GM23338 (cell line): ENCODE measurements at regions not wholly inside any gene's neighbourhood (a gene's known extent, or its start where the extent isn't known, plus 50 kb on each side); places are given as distances from the start of the nearest gene placed in this dataset.

Experiments
- ATAC-seq: fragments of 200-7000 bp; cut with Tn5 transposase; 3 replicates; pipeline ENCODE4 v1.9.1; 2020
- DNase-seq: peaks from one replicate; pipeline ENCODE4 v3.0.0-alpha.2; 2015; ENCODE audit warnings: low spot score
- H2AFZ ChIP-seq: fragments of 200-600 bp; sonication (generic); 2 replicates; pipeline ENCODE4 v1.8.0; 2016; ENCODE audit warnings: antibody characterized with exemption, mild to moderate bottlenecking, moderate library complexity
- H3F3A ChIP-seq: fragments of 200-600 bp; sonication (generic); replicated peaks from 2 replicates; pipeline ENCODE4 v1.8.0; 2017; ENCODE audit warnings: antibody characterized with exemption, mixed run types, low read depth
- H3K27ac ChIP-seq: fragments of 200-600 bp; sonication (generic); 2 replicates; pipeline ENCODE4 v1.6.1; 2016; ENCODE audit warnings: low read depth
- H3K27me3 ChIP-seq: fragments of 200-600 bp; sonication (generic); 2 replicates; pipeline ENCODE4 v1.8.0; 2016; ENCODE audit warnings: mild to moderate bottlenecking, mixed run types, moderate library complexity; ENCODE audit not compliant: insufficient read depth
- H3K36me3 ChIP-seq: fragments of 200-600 bp; sonication (generic); 2 replicates; pipeline ENCODE4 v1.8.0; 2016; ENCODE audit warnings: mild to moderate bottlenecking; ENCODE audit not compliant: insufficient read depth
- H3K4me1 ChIP-seq: fragments of 200-600 bp; sonication (generic); 2 replicates; pipeline ENCODE4 v1.8.0; 2016; ENCODE audit warnings: mild to moderate bottlenecking, moderate library complexity; ENCODE audit not compliant: insufficient read depth
- H3K4me2 ChIP-seq: fragments of 200-600 bp; sonication (generic); 2 replicates; pipeline ENCODE4 v1.7.1; 2017; ENCODE audit warnings: mixed run types
- H3K4me3 ChIP-seq: fragments of 200-600 bp; sonication (generic); 2 replicates; pipeline ENCODE4 v1.6.1; 2016; ENCODE audit warnings: mixed run types
- H3K79me2 ChIP-seq: fragments of 200-600 bp; sonication (generic); replicated peaks from 2 replicates; pipeline ENCODE4 v1.8.0; 2017; ENCODE audit warnings: mild to moderate bottlenecking; ENCODE audit not compliant: insufficient read depth
- H3K9me2 ChIP-seq: fragments of 200-600 bp; sonication (generic); 2 replicates; pipeline ENCODE4 v1.8.0; 2017; ENCODE audit not compliant: insufficient read depth
- H4K20me1 ChIP-seq: fragments of 200-600 bp; sonication (generic); replicated peaks from 2 replicates; pipeline ENCODE4 v1.8.0; 2017; ENCODE audit warnings: mild to moderate bottlenecking; ENCODE audit not compliant: insufficient read depth
- H3K27ac Mint-ChIP-seq: 2 replicates; pipeline ENCODE4 v1.8.0; 2020; ENCODE audit warnings: inconsistent platforms, mild to moderate bottlenecking, moderate library complexity, mixed read lengths
- H3K27me3 Mint-ChIP-seq: 3 replicates; pipeline ENCODE4 v1.8.0; 2022; ENCODE audit warnings: low read depth, mild to moderate bottlenecking, moderate library complexity, mixed read lengths, inconsistent platforms; ENCODE audit not compliant: insufficient read depth, poor library complexity
- H3K36me3 Mint-ChIP-seq: 3 replicates; pipeline ENCODE4 v1.8.0; 2021; ENCODE audit warnings: low read depth, mild to moderate bottlenecking, inconsistent platforms, moderate library complexity, mixed read lengths
- H3K4me1 Mint-ChIP-seq: 3 replicates; pipeline ENCODE4 v1.8.0; 2020; ENCODE audit warnings: mild to moderate bottlenecking, inconsistent platforms, mixed read lengths
- H3K4me3 Mint-ChIP-seq: 3 replicates; pipeline ENCODE4 v1.8.0; 2021; ENCODE audit warnings: moderate library complexity, mild to moderate bottlenecking, inconsistent platforms, mixed read lengths
- H3K9me3 Mint-ChIP-seq: 3 replicates; pipeline ENCODE4 v1.8.0; 2020; ENCODE audit warnings: moderate library complexity, mild to moderate bottlenecking, inconsistent platforms, mixed read lengths
- CREB1 ChIP-seq: fragments of 250-450 bp; sonication (Bioruptor Pico); IDR thresholded peaks from 2 replicates; pipeline ENCODE4 v1.5.0; 2020; ENCODE audit warnings: low read depth, mild to moderate bottlenecking, moderate library complexity
- CTCF ChIP-seq, 2 experiments: fragments of 200-600 bp in 1 of 2; sonication (generic) in 1 of 2; conservative IDR thresholded peaks; 2 replicates each; pipeline versions ENCODE4 v1.5.1 to v1.6.1; 2016 to 2017; ENCODE audit warnings: antibody characterized with exemption in 2 of 2, low read depth in 2 of 2, mild to moderate bottlenecking in 2 of 2, moderate library complexity in 1 of 2
- ETS1 ChIP-seq: IDR thresholded peaks from 2 replicates; pipeline ENCODE4 v1.6.1; 2016; ENCODE audit warnings: antibody characterized with exemption
- EZH2 ChIP-seq: fragments of 200-600 bp; sonication (generic); IDR thresholded peaks from one replicate; pipeline ENCODE4 v1.8.0; 2017; ENCODE audit warnings: antibody characterized with exemption, mild to moderate bottlenecking, low read depth; ENCODE audit not compliant: unreplicated experiment
- EZH2phosphoT487 ChIP-seq: fragments of 200-600 bp; sonication (generic); IDR thresholded peaks from one replicate; pipeline ENCODE4 v1.8.1; 2018; ENCODE audit warnings: antibody characterized with exemption; ENCODE audit not compliant: unreplicated experiment
- JUNB ChIP-seq: IDR thresholded peaks from one replicate; pipeline ENCODE4 v1.6.1; 2016; ENCODE audit warnings: antibody characterized with exemption; ENCODE audit not compliant: unreplicated experiment
- NANOG ChIP-seq: IDR thresholded peaks from 2 replicates; pipeline ENCODE4 v1.6.1; 2016; ENCODE audit warnings: antibody characterized with exemption, borderline replicate concordance
- POLR2AphosphoS5 ChIP-seq: IDR thresholded peaks from 2 replicates; pipeline ENCODE4 v1.6.1; 2016; ENCODE audit warnings: antibody characterized with exemption, low read depth
- REST ChIP-seq: IDR thresholded peaks from one replicate; pipeline ENCODE4 v1.6.1; 2018; ENCODE audit warnings: antibody characterized with exemption; ENCODE audit not compliant: unreplicated experiment
- STAT1 ChIP-seq: IDR thresholded peaks from one replicate; pipeline ENCODE4 v1.6.1; 2016; ENCODE audit warnings: antibody characterized with exemption; ENCODE audit not compliant: unreplicated experiment
- ZNF114 ChIP-seq: fragments of 250-450 bp; sonication (Bioruptor Pico); IDR thresholded peaks from 2 replicates; pipeline ENCODE4 v1.5.0; 2020; ENCODE audit warnings: mild to moderate bottlenecking, moderate library complexity
- ZNF331 ChIP-seq: fragments of 250-450 bp; sonication (Bioruptor Pico); IDR thresholded peaks from 2 replicates; pipeline ENCODE4 v1.5.0; 2020; ENCODE audit warnings: low read depth, mild to moderate bottlenecking, moderate library complexity
- ZNF462 ChIP-seq: fragments of 250-450 bp; sonication (Bioruptor Pico); IDR thresholded peaks from 2 replicates; pipeline ENCODE4 v1.5.0; 2020; ENCODE audit warnings: mild to moderate bottlenecking, moderate library complexity

- Histone ChIP-seq H3K27me3 (no peaks in the 10 kb centered on the region), H3K4me1 (no peaks in the 10 kb centered on the region), H3K27ac (no peak overlapping the region), H3F3A (no peaks in the 10 kb centered on the region), H4K20me1 (no peaks in the 10 kb centered on the region), H3K36me3 (no peaks in the 10 kb centered on the region), H3K9me2 (peaks cover 13% of the 10 kb centered on the region), H3K4me2 (no peak overlapping the region), H3K4me3 (no peak overlapping the region), H3K79me2 (no peaks in the 10 kb centered on the region), H2AFZ (no peak overlapping the region)
- Mint-ChIP-seq H3K36me3 (no peaks in the 10 kb centered on the region), H3K27ac (no peak overlapping the region), H3K9me3 (peaks cover 3% of the 10 kb centered on the region; the same call in 2 of the 3 replicates), H3K4me1 (peaks cover 5% of the 10 kb centered on the region; the same call in 2 of the 3 replicates), H3K4me3 (no peak overlapping the region), H3K27me3 (peaks cover 4% of the 10 kb centered on the region)
- DNase-seq (no peak), ATAC-seq (no peak)
- TF ChIP-seq ZNF331 (no peak), STAT1 (no peak), NANOG (no peak), ETS1 (no peak), CREB1 (CRISPR knock-in tag) (no peak), REST (no peak), ZNF114 (CRISPR knock-in tag) (no peak), ZNF462 (CRISPR knock-in tag) (no peak), EZH2phosphoT487 (no peak), POLR2AphosphoS5 (no peak), EZH2 (no peak), CTCF (conservative IDR thresholded peaks at IDR 0.05; ENCODE audit: low read depth in 2 of 2) (no peak), JUNB (no peak)
Measured at GRCh38 chr4:128551280-128551679, 258.2 kb upstream of the JADE1 start.
